ENCODE measurements at regions not wholly inside any gene's neighbourhood (a gene's known extent, or its start where the extent isn't known, plus 50 kb on each side); places are given as distances from the start of the nearest gene placed in this dataset.
"Not testable (repeated sequence)": the region's sequence is repeated elsewhere in the genome, so short reads cannot be mapped to it uniquely, and the experiment has no call there.

DNA sequence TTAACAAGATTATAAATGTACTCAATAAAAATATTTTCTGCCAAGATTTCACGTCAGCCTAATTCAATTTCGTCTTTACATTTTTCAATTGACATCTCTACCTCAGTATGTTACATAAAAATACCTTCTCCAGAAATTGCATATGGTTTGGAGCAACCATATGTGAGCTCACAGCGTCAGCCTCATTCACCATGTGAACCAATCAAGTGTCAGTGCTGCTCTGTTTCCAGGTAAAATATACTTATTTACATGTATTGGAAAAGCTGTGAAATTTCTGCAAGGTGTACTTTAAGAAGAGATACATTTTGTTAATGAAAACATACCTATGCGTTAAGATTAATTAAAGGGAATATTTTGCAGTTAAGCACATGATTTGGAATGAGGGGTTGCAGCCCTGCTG lies 110.7 kb upstream of the PRSS1 start:
- peaks cover 37% of the 10 kb centered on the region for H3K4me1 Mint-ChIP-seq (ENCODE audit: low read depth)
- intact Hi-C loops (cut with DNase I, micrococcal nuclease) = loop anchor here in 1 of 2 experiments (10.0 kb wide), 1 partner anchor 576 kb away; no protein-coding TSS in a partner anchor
- ATAC-seq (ENCODE audit: poor library complexity) (no peak), DNase-seq (no peak)
- peak overlapping the region; percentile 64 for H3K27ac Mint-ChIP-seq
- no peaks in the 10 kb centered on the region for H3K36me3 Mint-ChIP-seq (ENCODE audit: low read depth)
- no peaks in the 10 kb centered on the region for H3K9me3 ChIP-seq (ENCODE audit: control insufficient read depth in 1 of 2, insufficient read depth in 1 of 2, low read length in 2 of 2)
- H3K4me1 ChIP-seq (ENCODE audit: insufficient read depth, low read length) = peaks cover 5% of the 10 kb centered on the region
- H3K4me3 ChIP-seq (ENCODE audit: low read length) = no peak overlapping the region
- no peaks in the 10 kb centered on the region for H3K9me3 Mint-ChIP-seq
- peaks cover 5% of the 10 kb centered on the region for H3K27me3 Mint-ChIP-seq
- TF ChIP-seq, protein P1, sequence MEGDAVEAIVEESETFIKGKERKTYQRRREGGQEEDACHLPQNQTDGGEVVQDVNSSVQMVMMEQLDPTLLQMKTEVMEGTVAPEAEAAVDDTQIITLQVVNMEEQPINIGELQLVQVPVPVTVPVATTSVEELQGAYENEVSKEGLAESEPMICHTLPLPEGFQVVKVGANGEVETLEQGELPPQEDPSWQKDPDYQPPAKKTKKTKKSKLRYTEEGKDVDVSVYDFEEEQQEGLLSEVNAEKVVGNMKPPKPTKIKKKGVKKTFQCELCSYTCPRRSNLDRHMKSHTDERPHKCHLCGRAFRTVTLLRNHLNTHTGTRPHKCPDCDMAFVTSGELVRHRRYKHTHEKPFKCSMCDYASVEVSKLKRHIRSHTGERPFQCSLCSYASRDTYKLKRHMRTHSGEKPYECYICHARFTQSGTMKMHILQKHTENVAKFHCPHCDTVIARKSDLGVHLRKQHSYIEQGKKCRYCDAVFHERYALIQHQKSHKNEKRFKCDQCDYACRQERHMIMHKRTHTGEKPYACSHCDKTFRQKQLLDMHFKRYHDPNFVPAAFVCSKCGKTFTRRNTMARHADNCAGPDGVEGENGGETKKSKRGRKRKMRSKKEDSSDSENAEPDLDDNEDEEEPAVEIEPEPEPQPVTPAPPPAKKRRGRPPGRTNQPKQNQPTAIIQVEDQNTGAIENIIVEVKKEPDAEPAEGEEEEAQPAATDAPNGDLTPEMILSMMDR (IDR thresholded peaks at IDR 0.05) = no peak
- H3K27ac ChIP-seq (ENCODE audit: low read depth in 1 of 2, low read length in 2 of 2) = no peak overlapping the region
- CTCF ChIA-PET = no interaction called here
- H3K36me3 ChIP-seq (ENCODE audit: insufficient read depth, low read length) = no peaks in the 10 kb centered on the region
- POLR2A ChIA-PET = interaction anchor here (8.1 kb wide), 1 partner anchor 172 kb away, joined by 195 read pairs; no protein-coding TSS in a partner anchor
- peak overlapping the region; percentile 42 for H3K4me3 Mint-ChIP-seq
- H3K27me3 ChIP-seq (ENCODE audit: control insufficient read depth in 1 of 2, insufficient read depth in 2 of 2, low read length in 2 of 2) = no peaks in the 10 kb centered on the region

DNA sequence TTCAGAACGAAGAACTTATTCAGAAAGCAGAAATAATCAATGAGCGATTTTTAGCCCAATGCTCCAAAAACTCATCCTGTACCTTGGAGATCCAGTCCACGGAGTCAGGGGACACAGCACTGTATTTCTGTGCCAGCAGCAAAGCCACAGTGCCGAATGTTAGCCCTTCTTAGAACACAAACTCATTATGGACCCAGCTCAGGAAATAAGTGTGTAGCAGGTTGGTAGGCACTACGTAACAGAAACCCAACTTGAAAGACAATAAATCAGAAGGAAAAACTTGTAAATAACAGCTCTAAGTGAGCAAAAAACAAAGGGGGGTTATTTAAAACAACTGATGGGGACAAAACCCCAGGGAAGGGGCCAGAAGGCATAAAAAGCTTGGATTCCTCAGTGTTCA lies 112.0 kb upstream of the PRSS1 start:
- Histone ChIP-seq H3K27ac (ENCODE audit: low read depth in 1 of 2, low read length in 2 of 2) (peak overlapping the region; percentile 77 to 83), H3K4me3 (ENCODE audit: low read length) (peak overlapping the region; percentile 52), H3K36me3 (ENCODE audit: insufficient read depth, low read length) (no peaks in the 10 kb centered on the region), H3K27me3 (ENCODE audit: control insufficient read depth in 1 of 2, insufficient read depth in 2 of 2, low read length in 2 of 2) (no peaks in the 10 kb centered on the region), H3K9me3 (ENCODE audit: control insufficient read depth in 1 of 2, insufficient read depth in 1 of 2, low read length in 2 of 2) (no peaks in the 10 kb centered on the region), H3K4me1 (ENCODE audit: insufficient read depth, low read length) (peaks cover 8% of the 10 kb centered on the region)
- TF ChIP-seq, protein P1 (IDR thresholded peaks at IDR 0.05) = no peak
- no peaks in the 10 kb centered on the region for H3K9me3 Mint-ChIP-seq
- peak in 3 of 14 experiments; percentile 14 to 48 (median 43) for DNase-seq
- H3K36me3 Mint-ChIP-seq (ENCODE audit: low read depth) = no peaks in the 10 kb centered on the region
- POLR2A ChIA-PET = interaction anchor here (0.6 to 8.1 kb wide), 13 partner anchors 9 to 621 kb away, joined by 3 to 195 read pairs (median 13); no protein-coding TSS in a partner anchor
- peak overlapping the region; percentile 100 for H3K27ac Mint-ChIP-seq
- intact Hi-C loops (cut with DNase I, micrococcal nuclease) = loop anchor here in 1 of 2 experiments (10.0 kb wide), 1 partner anchor 578 kb away; no protein-coding TSS in a partner anchor
- no peaks in the 10 kb centered on the region for H3K27me3 Mint-ChIP-seq
- H3K4me1 Mint-ChIP-seq (ENCODE audit: low read depth) = peaks cover 35% of the 10 kb centered on the region
- peak; percentile 54 for ATAC-seq (ENCODE audit: poor library complexity)
- CTCF ChIA-PET = interaction anchor here (1.0 to 1.8 kb wide), 4 partner anchors 12 to 578 kb away, joined by 3 to 9 read pairs (median 6); no protein-coding TSS in a partner anchor
- peak overlapping the region; percentile 90 for H3K4me3 Mint-ChIP-seq

DNA sequence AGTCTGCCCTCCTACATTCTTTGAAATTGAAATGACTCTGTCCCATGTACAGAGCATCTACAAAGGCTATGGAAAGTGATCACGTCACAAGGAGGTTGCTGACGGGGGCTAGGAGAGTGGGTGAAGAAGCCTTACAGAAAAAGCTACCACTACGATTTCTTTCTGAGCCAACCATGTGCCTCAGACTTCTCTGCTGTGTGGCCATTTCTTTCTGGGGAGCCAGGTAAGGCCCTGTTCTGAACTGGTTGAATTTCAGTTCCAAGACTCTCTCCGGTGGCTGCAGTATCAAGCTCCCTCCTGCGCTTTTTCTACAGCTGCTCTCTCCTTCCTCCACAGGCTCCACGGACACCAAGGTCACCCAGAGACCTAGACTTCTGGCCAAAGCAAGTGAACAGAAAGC lies 112.5 kb upstream of the PRSS1 start:
- H3K27ac ChIP-seq (ENCODE audit: low read depth in 1 of 2, low read length in 2 of 2) = peak overlapping the region; percentile 77 to 83
- Mint-ChIP-seq H3K9me3 (no peaks in the 10 kb centered on the region), H3K4me1 (ENCODE audit: low read depth) (peaks cover 33% of the 10 kb centered on the region), H3K4me3 (peak overlapping the region; percentile 90), H3K36me3 (ENCODE audit: low read depth) (no peaks in the 10 kb centered on the region), H3K27ac (peak overlapping the region; percentile 100), H3K27me3 (no peaks in the 10 kb centered on the region)
- DNase-seq (peak in 10 of 14 experiments; percentile 10 to 77 (median 33)), ATAC-seq (ENCODE audit: poor library complexity) (peak; percentile 83)
- intact Hi-C loops (cut with DNase I, micrococcal nuclease) = loop anchor here in 1 of 2 experiments (10.0 kb wide), 1 partner anchor 578 kb away; no protein-coding TSS in a partner anchor
- no peaks in the 10 kb centered on the region for H3K27me3 ChIP-seq (ENCODE audit: control insufficient read depth in 1 of 2, insufficient read depth in 2 of 2, low read length in 2 of 2)
- peak overlapping the region; percentile 52 for H3K4me3 ChIP-seq (ENCODE audit: low read length)
- H3K36me3 ChIP-seq (ENCODE audit: insufficient read depth, low read length) = no peaks in the 10 kb centered on the region
- POLR2A ChIA-PET = interaction anchor here (0.6 to 8.1 kb wide), 13 partner anchors 9 to 621 kb away, joined by 3 to 195 read pairs (median 13); no protein-coding TSS in a partner anchor
- TF ChIP-seq, protein P1 (IDR thresholded peaks at IDR 0.05) = no peak
- CTCF ChIA-PET = interaction anchor here (0.6 to 1.8 kb wide), 5 partner anchors 11 to 578 kb away, joined by 3 to 9 read pairs (median 6); no protein-coding TSS in a partner anchor
- no peaks in the 10 kb centered on the region for H3K9me3 ChIP-seq (ENCODE audit: control insufficient read depth in 1 of 2, insufficient read depth in 1 of 2, low read length in 2 of 2)
- peaks cover 8% of the 10 kb centered on the region for H3K4me1 ChIP-seq (ENCODE audit: insufficient read depth, low read length)

DNA sequence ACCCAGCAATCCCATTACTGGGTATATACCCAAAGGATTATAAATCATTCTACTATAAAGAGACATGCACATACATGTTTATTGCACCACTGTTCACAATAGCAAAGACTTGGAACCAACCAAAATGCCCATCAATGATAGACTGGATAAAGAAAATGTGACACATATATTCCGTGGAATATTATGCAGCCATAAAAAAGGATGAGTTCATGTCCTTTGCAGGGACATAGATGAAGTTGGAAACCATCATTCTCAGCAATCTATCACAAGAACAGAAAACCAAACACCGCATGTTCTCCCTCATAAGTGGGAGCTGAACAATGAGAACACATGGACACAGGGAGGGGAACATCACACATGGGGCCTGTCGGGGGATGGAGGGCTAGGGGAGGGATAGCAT lies 113.2 kb upstream of the PRSS1 start:
- not testable (repeated sequence) for H3K4me3 Mint-ChIP-seq; H3K27me3 ChIP-seq (ENCODE audit: control insufficient read depth in 1 of 2, insufficient read depth in 2 of 2, low read length in 2 of 2); DNase-seq; H3K36me3 Mint-ChIP-seq (ENCODE audit: low read depth); H3K36me3 ChIP-seq (ENCODE audit: insufficient read depth, low read length); H3K4me1 ChIP-seq (ENCODE audit: insufficient read depth, low read length); H3K9me3 Mint-ChIP-seq; H3K4me3 ChIP-seq (ENCODE audit: low read length); H3K27ac ChIP-seq (ENCODE audit: low read depth in 1 of 2, low read length in 2 of 2); ATAC-seq (ENCODE audit: poor library complexity); H3K27me3 Mint-ChIP-seq; H3K9me3 ChIP-seq (ENCODE audit: control insufficient read depth in 1 of 2, insufficient read depth in 1 of 2, low read length in 2 of 2)
- ChIA-PET CTCF (interaction anchor here (0.6 to 1.8 kb wide), 5 partner anchors 11 to 579 kb away, joined by 3 to 9 read pairs (median 6); no protein-coding TSS in a partner anchor), POLR2A (interaction anchor here (0.5 to 8.1 kb wide), 10 partner anchors 10 to 204 kb away, joined by 3 to 195 read pairs (median 16); no protein-coding TSS in a partner anchor)
- H3K27ac Mint-ChIP-seq = peak overlapping the region; percentile 100
- H3K4me1 Mint-ChIP-seq (ENCODE audit: low read depth) = peaks cover 30% of the 10 kb centered on the region
- intact Hi-C loops (cut with DNase I, micrococcal nuclease) = loop anchor here in 1 of 2 experiments (10.0 kb wide), 1 partner anchor 579 kb away; no protein-coding TSS in a partner anchor
